ENCODE measurements at regions not wholly inside any gene's neighbourhood (a gene's known extent, or its start where the extent isn't known, plus 50 kb on each side); places are given as distances from the start of the nearest gene placed in this dataset.
A peak's percentile ranks its signal among the peaks of the same experiment; 100 is the strongest.

DNA sequence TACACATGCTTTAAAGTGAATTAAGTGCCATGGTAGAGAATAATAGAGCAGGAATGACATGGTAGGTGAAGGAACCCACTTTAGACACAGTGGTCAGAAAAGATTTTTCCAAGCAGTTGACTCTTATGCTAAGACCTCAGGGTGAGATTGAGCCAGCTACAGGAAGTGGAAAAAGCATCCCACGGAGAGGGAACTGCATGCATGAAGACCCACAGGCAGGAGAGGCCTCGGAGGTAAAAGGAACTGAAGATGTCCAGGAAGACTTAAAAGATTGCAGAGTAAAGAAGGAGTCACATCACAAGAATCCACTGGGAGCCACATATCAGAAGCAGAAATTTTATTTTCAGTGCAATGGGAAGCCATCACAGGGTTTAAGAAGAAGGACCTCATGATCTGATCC is 499.2 kb upstream of the FAM98A start:
- no peak for DNase-seq (ENCODE audit: low spot score)

DNA sequence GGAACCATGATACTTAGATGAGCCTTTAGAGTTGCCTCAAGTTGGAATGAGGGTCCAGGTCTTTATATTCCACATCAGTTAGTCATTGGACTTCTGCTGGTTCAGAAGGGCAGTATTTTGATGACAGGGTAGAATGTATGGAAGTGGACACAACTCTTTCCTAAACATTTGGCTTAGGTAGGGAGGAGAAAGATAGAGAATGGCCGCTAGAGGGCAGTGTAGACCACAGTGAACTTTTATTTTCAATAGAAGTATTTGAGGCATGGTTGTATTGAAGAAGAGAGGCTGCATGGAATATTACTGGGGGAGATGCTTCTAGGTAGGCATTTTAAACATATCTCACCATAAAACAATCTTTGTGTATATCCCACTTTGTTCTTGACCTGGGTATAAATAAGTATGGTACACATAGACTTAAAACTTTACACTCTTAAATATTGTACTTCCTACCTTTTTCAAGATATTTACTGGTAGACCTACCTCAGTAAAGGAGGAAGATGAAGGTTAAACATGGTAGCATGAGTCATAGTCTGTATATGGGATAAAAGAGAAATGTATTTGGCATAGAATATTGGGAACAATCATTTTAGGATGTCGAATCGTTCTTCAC is 497.6 kb upstream of the FAM98A start:
- DNase-seq (ENCODE audit: low spot score), result peak; percentile 38

DNA sequence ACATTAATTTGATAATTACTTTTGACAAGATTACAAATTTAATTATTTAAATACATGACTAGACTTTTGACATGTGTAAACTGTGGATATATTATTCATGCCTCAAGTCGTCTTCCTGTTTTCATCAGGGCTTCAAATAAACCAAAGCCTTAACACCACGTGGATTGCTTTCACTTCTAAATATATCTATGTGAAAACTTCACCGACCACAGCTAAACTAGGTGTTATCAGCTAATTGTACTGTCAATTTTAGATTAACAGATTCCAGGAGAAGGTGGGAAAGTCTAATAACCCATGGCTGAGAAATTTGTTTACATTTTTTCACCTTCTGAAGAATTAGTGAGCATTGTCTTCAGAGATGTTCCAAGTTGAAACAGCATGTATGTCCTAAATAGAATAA is 494.7 kb upstream of the FAM98A start:
- DNase-seq (ENCODE audit: low spot score), result no peak

DNA sequence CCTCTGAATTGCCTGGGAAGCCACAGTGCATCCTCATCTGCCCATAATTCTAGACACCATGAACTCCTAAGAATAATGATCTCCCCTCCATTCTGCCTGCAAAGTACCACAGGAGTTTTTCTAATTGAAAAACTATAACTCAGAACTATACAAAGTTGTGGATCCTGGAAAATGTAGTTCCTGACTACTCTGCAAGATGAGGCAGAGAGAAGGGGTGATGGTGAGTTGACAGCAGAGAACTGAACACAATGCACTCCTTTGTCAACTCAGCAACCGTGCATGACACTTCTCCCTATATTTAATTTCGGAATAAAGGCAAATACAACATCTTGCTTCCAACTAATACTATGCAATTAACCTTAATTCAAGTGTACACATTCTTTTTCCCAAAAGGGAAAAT is 471.1 kb upstream of the FAM98A start:
- DNase-seq (ENCODE audit: low spot score), result no peak

DNA sequence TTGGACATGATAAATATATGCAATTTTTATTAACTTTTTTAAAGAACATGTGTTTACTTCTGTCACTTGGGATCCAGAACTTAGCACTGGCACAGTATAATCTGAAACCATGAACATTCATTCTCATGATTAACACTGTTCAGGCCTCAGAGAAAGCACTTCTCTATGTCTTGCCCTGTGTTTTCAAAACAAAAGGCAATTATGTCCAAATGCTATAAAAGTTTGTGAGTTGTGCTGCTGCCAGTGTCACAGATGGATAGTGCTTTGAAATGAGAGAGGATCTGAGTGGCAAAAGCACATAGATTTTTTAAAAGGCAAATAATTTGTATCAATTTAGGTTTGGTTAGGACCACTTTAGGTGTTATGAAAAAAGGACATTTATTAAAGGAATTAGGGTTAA is 470.5 kb upstream of the FAM98A start:
- no peak for DNase-seq (ENCODE audit: low spot score)

DNA sequence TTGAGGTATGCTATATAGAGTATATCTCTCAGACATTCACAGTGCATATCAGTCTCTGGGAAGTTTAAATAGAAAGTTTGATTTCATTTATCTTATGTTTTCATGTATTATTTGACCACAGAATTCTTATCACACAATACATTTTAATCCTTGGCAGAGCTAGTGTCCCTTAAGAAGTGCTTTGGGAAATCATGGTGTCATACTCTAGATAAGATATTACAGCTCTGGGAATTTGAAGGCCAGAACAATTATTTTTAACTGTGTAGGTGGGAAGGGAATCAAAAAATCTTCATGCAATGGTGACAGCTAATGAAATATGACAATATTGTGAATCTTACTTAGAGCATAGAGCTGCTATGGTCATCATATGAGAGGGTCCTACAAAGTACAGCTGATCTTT is 451.3 kb upstream of the FAM98A start:
- DNase-seq (ENCODE audit: low spot score), result no peak

DNA sequence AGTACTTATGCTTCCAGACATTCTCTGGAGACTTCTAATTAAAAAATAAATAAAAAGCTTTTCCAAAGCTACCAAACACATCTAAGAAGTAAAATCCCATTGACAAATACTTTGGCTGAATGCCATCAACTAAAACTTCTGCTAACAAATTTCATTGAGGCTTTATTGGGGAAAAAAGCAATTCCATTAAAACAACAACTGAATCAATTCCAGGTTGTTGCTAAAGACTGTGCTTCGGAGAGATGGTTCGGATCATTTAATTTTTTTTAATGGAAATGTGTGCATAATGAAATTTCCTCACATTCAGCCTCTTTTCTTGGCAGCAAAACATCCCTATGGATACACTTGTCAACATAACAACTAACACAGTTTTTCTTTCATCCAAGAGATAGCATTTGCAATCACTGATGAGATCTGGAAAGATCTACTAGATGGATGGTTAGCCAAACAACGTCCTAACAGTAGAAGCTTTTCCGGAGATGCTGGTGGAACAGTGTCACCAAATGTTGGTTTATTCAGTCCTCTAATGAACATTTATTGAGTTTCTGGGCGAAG is 446.1 kb upstream of the FAM98A start:
- no peak for DNase-seq (ENCODE audit: low spot score)

DNA sequence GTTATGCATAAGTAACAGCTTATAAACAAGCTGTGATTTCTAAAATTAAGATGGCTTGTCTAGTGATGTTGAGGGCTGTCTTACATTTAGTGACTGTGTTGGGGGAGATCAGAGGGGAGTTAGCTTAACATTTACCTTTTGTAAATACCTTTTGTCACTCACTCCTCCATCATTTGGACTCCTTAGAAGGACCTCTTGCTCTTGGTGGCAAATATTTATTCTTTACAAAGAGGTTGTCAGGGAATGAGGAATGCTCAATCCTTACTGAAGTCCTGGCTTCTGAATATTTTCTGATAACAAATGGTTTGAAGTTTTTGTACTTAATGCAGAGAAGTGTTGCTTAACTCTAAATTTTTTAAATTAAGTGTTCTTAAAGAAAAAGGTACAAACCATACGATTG is 438.8 kb upstream of the FAM98A start:
- DNase-seq (ENCODE audit: low spot score), result no peak

DNA sequence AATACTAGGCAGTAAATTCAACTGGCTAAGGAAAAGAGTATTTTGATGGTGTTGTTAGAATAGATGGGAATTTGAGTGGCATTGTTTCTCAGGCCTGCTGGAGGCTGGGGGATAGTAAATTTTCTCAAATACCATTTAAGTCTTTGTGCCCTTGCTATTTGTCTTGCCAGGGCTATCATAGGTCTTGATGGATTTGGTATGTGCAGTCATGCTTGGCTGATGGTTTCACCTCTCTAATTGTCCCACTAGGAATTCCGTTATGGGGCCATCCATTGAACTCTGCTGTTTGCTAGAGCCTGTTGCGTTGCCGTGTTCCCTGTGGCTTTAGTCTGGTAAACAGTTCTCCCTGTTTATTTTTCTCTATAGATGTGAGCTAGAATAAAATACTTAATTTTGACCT is 438.1 kb upstream of the FAM98A start:
- no peak for DNase-seq (ENCODE audit: low spot score)

DNA sequence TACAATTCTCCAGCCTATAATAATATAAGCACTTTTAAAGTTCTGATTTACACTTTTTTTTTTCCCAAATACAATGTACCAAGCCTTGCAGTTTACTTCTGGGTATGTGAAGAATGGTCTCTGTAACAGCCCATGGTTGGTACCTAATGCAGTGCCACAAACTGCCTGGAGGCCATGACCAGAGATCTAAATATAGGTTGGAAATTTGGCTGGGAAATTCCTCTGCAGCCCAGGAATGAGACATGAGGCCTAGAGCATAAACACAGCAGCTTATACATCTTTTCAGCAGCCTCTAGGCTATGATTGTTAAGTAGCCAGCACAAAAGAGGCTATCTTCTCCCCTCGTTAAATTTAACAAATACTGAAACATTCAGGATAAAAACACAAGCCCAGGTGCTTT is 432.0 kb upstream of the FAM98A start:
- DNase-seq (ENCODE audit: low spot score), result no peak

DNA sequence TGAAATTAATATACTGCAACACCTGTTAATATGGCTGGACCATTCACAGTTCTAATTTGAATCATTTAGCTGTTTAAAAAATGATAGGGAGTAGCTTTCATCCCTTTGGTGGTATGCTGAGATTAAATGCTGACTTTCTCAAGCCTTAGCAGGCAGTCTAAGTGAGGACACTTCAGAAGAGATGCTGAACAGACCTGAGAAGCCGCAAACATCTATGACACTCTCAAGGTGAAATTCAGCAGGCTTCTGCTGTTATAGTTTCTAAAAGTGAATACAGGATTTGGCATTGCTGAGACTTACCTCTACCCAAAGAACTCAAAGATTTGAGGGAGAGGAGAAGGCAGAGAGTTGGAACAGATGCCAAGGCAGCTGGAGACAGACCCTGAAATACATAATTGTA is 431.2 kb upstream of the FAM98A start:
- no peak for DNase-seq (ENCODE audit: low spot score)

DNA sequence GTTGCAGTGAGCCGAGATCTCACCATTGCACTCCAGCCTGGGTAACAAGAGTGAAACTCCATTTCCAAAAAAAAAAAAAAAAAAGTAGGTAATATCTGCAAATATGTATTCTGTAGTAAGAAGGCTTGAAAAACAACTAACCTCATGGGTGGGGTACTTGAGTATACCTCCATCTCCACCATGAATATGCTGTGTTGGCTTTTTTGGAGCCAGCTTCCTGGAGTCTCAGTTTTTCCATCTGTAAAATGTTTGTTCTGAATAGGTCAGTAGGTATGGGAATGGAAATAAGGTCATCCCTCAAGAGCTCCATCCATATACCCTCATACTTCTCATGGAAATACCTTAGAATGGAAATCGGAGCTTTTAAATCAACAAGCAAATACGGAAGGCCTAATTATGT is 430.0 kb upstream of the FAM98A start:
- no peak for DNase-seq (ENCODE audit: low spot score)

DNA sequence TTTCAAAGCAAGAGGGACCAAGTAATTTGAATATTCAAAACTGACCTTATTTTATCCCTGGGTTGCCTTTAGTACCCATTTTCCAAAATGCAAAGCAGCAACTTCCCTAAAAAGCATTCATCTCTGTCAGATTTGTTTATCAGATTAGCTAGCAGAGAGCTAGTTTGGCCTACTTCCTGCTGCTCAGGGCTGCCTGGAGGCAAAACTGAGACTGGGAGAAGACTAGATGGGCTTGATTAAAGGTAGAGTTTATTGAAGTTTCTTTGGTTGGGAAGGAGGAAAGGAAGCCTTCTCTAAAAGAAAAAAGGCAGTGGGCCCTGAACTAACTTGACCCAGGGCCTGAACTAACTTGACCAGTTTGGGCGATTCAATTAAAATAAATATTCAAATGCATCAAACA is 426.1 kb upstream of the FAM98A start:
- no peak for DNase-seq (ENCODE audit: low spot score)

DNA sequence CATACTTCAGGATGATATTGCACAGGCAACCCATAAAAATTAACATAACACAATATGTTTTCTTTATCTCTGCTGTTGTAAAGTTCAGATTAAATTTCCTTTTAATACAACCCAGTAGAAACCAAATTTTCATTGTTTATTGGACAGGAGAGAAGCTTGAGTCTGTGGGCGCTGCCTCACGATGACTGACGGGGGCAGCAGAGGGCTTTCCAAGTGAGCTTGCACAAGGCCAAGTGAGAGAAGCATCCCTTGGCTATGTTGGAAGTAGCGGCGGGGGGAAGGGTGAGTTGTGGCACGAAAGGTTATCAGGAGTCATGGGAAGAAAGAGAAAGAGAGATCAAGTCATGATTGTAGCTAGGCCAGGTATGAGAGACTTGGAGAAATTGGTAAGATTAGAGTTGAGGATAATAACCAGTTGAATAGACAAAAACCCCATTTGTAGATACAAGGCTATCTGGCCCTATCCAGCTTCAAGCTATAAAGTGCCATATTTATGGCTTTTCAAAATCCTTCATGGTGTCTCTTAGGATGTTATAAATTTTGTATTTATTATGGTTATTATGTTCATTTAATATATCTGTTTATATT is 413.7 kb upstream of the FAM98A start:
- DNase-seq (ENCODE audit: low spot score), result peak; percentile 15

DNA sequence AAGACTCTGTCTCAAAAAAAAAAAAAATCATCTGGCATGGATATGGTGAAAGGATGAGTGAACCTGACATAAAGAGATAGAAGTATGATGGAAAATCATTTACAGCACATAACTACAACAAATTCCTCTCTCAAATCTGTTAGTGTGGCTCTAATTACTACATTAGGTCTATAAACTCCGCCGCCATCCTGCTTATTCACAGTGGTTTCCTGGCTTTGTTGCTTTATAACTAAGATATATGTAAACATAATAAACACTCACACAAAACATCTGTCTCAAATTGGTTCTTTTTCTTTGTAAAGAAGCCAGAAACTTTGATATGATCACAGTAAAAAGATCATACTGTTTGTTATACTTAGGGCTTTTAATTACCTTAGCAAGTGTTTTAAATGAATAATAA is 412.6 kb upstream of the FAM98A start:
- no peak for DNase-seq (ENCODE audit: low spot score)

DNA sequence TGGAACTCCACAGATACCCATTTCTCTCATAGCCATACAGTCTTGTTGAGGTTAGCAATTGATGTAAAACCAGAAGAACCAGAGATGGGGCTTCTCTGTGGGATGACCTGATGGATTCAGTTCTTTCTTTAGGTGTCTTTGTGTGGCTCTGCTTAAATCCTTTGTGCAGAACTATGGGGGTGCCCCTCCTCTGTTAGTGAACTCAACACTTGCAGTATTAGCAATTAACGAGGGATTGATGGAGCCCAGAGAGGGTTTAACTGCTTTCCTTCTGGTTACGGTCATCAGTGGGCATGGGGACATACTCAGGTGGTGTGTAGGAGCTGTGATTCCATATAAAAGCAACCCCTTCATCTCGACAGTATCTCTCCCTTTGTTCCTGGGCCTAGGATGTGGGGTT is 406.8 kb upstream of the FAM98A start:
- DNase-seq (ENCODE audit: low spot score), result no peak

DNA sequence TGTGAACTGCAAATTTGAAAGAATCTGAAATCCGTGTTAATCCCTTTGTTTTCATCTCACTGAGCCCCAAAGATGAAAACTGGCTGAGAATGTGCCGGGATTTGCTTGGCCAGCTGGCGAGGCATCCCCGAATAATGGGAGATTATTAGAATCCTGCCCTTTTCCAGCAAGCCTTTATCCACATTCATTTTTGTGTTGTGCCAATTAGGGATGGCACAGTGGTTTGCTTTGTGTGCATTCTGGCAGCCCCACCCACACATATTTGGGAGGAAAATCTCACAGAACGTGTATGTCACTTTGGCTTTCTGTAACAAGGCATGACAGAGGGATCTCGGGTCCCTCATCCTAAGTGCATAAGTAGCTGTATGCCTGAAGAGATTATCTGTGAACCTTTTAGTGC is 405.8 kb upstream of the FAM98A start:
- no peak for DNase-seq (ENCODE audit: low spot score)

DNA sequence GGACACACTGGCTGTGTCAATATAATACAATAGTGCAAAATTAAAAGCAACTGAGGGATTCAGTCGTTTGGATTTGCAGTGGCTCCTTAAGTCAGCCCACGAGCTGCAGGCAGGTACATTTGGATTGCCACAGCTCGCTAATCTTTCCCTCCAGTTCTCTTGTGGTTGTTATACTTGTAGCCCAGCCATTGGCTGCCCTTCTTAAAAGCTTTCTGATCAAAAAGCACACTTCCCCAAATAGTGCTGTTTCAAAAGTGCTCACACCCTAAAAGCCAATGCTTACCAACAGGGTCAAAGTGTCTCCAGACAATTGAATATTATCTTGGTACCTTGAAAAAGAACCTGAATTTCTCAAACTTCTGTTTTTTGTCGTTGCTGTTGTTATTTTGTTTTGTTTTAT is 404.7 kb upstream of the FAM98A start:
- DNase-seq (ENCODE audit: low spot score), result no peak

DNA sequence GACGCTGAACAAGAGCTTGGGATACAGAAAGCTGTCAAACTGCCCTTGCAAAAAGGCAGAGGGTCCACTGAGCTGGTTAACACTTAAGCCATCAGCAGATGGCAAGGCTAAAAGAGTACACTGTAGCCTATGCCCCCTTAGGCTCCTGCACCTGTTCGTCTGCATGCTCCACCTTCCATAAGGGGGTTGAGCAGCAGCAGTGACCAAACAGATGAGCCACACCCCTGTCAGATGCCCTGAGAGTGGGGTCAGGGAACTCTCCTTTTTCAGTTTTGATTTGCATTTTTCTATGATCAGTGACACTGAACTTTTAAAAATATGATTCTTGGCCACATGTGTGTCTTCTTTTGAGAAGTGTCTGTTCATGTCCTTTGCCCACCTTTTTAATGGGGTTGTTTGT is 402.5 kb upstream of the FAM98A start:
- no peak for DNase-seq (ENCODE audit: low spot score)

DNA sequence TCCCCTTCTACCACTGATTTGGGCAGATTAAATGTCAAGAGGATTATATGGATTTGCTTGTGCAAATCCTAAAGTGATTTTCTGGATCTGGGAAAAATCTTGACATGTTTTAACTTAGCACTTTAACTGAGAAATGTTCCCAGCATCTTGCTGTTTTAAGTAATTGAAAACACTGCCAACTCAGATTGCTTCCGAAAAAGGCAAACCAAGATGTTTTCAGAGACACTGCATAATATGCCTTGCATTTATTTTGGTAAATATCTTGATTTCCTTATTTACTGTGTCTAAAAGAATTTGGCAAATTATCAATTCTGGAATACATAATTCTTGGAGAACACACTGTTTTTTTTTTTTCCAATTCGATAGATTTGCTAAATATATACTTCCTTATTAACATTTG is 385.0 kb upstream of the FAM98A start:
- DNase-seq (ENCODE audit: low spot score), result no peak

DNA sequence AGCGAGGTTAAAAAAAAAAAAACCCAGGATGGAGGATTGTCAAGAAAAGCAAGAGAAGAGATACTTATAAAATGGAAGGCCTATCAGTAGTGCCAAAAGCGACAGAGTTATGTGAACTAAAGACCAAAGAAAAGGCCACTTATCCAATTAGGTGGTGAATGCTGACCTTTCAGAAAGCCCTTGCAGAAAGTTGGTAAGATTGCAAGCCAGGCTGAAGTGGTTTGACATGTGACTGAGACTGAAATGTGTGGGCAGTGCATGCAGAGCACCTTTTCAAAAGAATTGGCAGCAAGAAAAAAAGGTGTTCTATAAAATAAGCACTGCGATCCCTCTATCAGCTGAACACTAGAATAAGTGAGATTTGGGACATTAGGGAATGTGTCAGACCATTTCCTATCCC is 379.4 kb upstream of the FAM98A start:
- DNase-seq (ENCODE audit: low spot score), result no peak

DNA sequence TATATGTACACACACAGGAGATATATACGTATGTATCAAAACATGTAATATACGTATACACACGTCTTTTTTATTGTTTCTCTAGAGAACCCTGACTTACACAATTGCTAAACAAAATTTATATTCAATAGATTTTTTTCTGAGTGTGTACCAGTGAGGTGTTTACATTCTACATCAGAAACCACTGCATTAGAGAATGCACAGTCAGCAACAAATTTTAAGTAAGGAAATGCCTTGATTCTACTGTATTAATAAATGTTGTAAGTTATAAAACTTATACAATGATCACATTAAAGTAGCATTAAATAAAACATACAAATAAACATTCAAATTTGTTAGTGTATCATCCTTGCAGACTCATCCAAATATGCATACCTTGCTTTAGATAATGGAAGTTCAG is 376.4 kb upstream of the FAM98A start:
- DNase-seq (ENCODE audit: low spot score), result no peak

DNA sequence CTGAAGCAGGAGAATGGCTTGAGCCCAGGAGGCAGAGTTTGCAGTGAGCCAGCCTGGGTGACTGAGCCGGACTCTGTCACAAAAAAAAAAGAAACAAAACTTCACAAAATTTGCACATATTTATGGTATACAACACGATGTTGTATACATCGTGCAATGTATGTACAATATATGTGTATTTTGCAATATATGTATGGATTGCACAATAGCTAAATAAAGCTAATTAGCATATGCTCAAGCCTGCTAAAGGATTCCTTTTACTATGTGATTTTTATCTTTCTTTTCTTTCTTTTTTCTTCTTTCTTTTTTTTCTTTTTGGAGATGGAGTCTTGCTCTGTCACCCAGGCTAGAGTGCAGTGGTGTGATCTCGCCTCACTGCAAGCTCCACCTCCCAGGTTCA is 368.0 kb upstream of the FAM98A start:
- no peak for DNase-seq (ENCODE audit: low spot score)

DNA sequence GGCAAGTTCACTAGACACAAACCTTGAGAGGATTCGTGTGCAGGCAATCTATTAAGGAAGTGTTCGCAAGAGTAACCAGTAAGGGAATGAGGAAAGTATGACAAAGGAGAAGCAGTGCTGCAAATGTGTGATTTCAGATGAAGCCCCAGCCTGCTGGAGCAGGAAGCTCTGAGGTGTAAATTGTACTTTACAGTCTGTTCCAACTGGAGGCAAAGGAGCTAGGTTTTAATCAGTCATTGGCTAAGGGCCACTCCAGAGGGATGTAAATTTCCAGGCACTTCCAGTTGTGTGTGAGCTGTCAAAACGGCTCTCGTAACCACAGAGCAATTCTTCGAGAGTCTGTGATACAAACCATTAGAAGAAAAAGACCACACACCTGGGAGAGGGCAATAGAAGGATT is 359.5 kb upstream of the FAM98A start:
- no peak for DNase-seq (ENCODE audit: low spot score)

All from AG20443 (cell line).